HepG2 (cell line): ENCODE measurements at regions not wholly inside any gene's neighbourhood (a gene's known extent, or its start where the extent isn't known, plus 50 kb on each side); places are given as distances from the start of the nearest gene placed in this dataset.

Experiments used
- ATAC-seq: fragments of 200-7000 bp; cut with Tn5 transposase; 3 replicates; pipeline ENCODE4 v1.9.1; 2020; ENCODE audit warnings: mild to moderate bottlenecking, moderate library complexity
- BruUV-seq: library from RNA; stranded (reverse); fragments of 400-500 nt; replicated peaks from 2 replicates; lab custom pipeline; 2021; lab: Mats Ljungman, UMichigan
- CTCF ChIA-PET: fragments of 300-600 bp; formaldehyde crosslinking; extraction: SDS; loops from one replicate; lab custom pipeline; 2021; ENCODE audit warnings: low total read pairs, inconsistent platforms, low intra/inter-chr PET ratio; lab: Yijun Ruan, JAX
- POLR2A ChIA-PET: fragments of 350-600 bp; sonication (Branson Sonifier 250); formaldehyde crosslinking; loops from one replicate; lab custom pipeline; 2020; ENCODE audit warnings: antibody characterized with exemption, inconsistent platforms; lab: Yijun Ruan, JAX
- DNase-seq: peaks from one replicate; pipeline ENCODE4 v3.0.0-alpha.2; 2015; ENCODE audit warnings: low spot score
- FAIRE-seq: peaks from 3 replicates; lab custom pipeline; 2011; peaks lifted over from hg19 to GRCh38; lab: Jason Lieb, UNC
- H2AFZ ChIP-seq: one replicate; pipeline ENCODE4 v1.6.1; 2011; ENCODE audit warnings: low read length, inconsistent platforms
- H3K27ac ChIP-seq: fragments of 300-600 bp; 3 replicates; pipeline ENCODE4 v1.8.0; 2011; ENCODE audit warnings: mixed run types, mild to moderate bottlenecking, mixed read lengths, low read length, inconsistent platforms; ENCODE audit not compliant: insufficient read depth; ENCODE audit errors: extremely low read length
- H3K27me3 ChIP-seq, 2 experiments: fragments of 200-600 bp in 1 of 2; 2 replicates in 1 of 2; 3 replicates in 1 of 2; pipeline versions ENCODE4 v1.6.0 to v1.8.0; 2011; ENCODE audit warnings: low read length in 2 of 2, mild to moderate bottlenecking in 2 of 2, moderate library complexity in 2 of 2, inconsistent platforms in 1 of 2; ENCODE audit not compliant: insufficient read depth in 2 of 2, control insufficient read depth in 1 of 2
- H3K36me3 ChIP-seq, 2 experiments: fragments of 200-600 bp in 1 of 2; replicated peaks in 1 of 2; 2 replicates in 1 of 2; 3 replicates in 1 of 2; pipeline versions ENCODE4 v1.5.1 to v1.8.0; 2011; ENCODE audit warnings: low read length in 2 of 2, inconsistent platforms in 1 of 2; ENCODE audit not compliant: insufficient read depth in 2 of 2, control insufficient read depth in 1 of 2
- H3K4me1 ChIP-seq: 2 replicates; pipeline ENCODE4 v1.5.1; 2012; ENCODE audit warnings: low read length, inconsistent platforms; ENCODE audit not compliant: insufficient read depth
- H3K4me2 ChIP-seq: 2 replicates; pipeline ENCODE4 v1.6.0; 2011; ENCODE audit warnings: low read depth, low read length, inconsistent platforms
- H3K4me3 ChIP-seq, 3 experiments: fragments of 200-600 bp in 1 of 3; sonication (generic), shearing (Covaris generic) in 1 of 3; replicated peaks in 1 of 3; 2 replicates each; pipeline ENCODE4 v1.5.1; 2011 to 2016; ENCODE audit warnings: low read length in 3 of 3, inconsistent platforms in 2 of 3, low read depth in 2 of 3, mild to moderate bottlenecking in 2 of 3, control low read depth in 1 of 3, mixed read lengths in 1 of 3; ENCODE audit not compliant: insufficient read depth in 1 of 3
- H3K79me2 ChIP-seq: one replicate; pipeline ENCODE4 v1.6.1; 2011; ENCODE audit warnings: low read length, inconsistent platforms; ENCODE audit not compliant: insufficient read depth
- H3K9ac ChIP-seq: 2 replicates; pipeline ENCODE4 v1.6.0; 2011; ENCODE audit warnings: mild to moderate bottlenecking, low read depth, low read length, inconsistent platforms; ENCODE audit not compliant: insufficient read depth
- H3K9me3 ChIP-seq: 2 replicates; pipeline ENCODE4 v1.5.1; 2012; ENCODE audit warnings: mild to moderate bottlenecking, low read length
- H4K20me1 ChIP-seq: 2 replicates; pipeline ENCODE4 v1.6.0; 2011; ENCODE audit warnings: inconsistent platforms, mild to moderate bottlenecking, low read length, moderate library complexity; ENCODE audit not compliant: insufficient read depth
- ASH2L ChIP-seq: fragments of 300-600, 200-600 bp; sonication (generic); IDR thresholded peaks from 2 replicates; pipeline ENCODE4 v1.7.0; 2017; ENCODE audit warnings: low read depth, mild to moderate bottlenecking, moderate library complexity, mixed read lengths, low read length; ENCODE audit not compliant: insufficient read length
- FOXK2 ChIP-seq: fragments of 450-650 bp; IDR thresholded peaks from 2 replicates; pipeline ENCODE4 v1.6.1; 2016
- FOXP1 ChIP-seq, 2 experiments: fragments of 450-650 bp in 1 of 2; IDR thresholded peaks; 2 replicates each; pipeline ENCODE4 v1.6.1; 2017 to 2018; ENCODE audit warnings: antibody characterized with exemption in 1 of 2
- MAZ ChIP-seq, 2 experiments: sonication (generic) in 1 of 2; formaldehyde crosslinking in 1 of 2; IDR thresholded peaks; 2 replicates each; pipeline versions ENCODE4 v1.5.0 to v1.6.1; 2012 to 2020; ENCODE audit warnings: low read depth in 2 of 2, mild to moderate bottlenecking in 2 of 2, borderline replicate concordance in 1 of 2, improper control_type of control experiment in 1 of 2, low read length in 1 of 2, missing genetic modification reagents in 1 of 2, moderate library complexity in 1 of 2
- NFRKB ChIP-seq: fragments of 450-650 bp; IDR thresholded peaks from 2 replicates; pipeline ENCODE4 v1.6.1; 2017
- PHF20 ChIP-seq: sonication (generic); formaldehyde crosslinking; IDR thresholded peaks from 2 replicates; pipeline ENCODE4 v1.5.0; 2020; ENCODE audit warnings: mild to moderate bottlenecking, missing genetic modification reagents
- SMC3 ChIP-seq: IDR thresholded peaks from 2 replicates; pipeline ENCODE4 v1.6.1; 2011; ENCODE audit warnings: low read length, improper control_type of control experiment
- STAT5B ChIP-seq: sonication (generic); formaldehyde crosslinking; IDR thresholded peaks from 2 replicates; pipeline ENCODE4 v1.4.0; 2020; ENCODE audit warnings: missing genetic modification reagents
- ZMYM4 ChIP-seq: sonication (generic); formaldehyde crosslinking; IDR thresholded peaks from 2 replicates; pipeline ENCODE4 v1.8.1; 2023; ENCODE audit warnings: mild to moderate bottlenecking, missing genetic modification reagents
- ZNF337 ChIP-seq: sonication (generic); formaldehyde crosslinking; IDR thresholded peaks from 2 replicates; pipeline ENCODE4 v1.5.1; 2020; ENCODE audit warnings: missing genetic modification reagents, low read depth, mild to moderate bottlenecking, borderline replicate concordance
- ZNF441 ChIP-seq: sonication (generic); formaldehyde crosslinking; IDR thresholded peaks from 2 replicates; pipeline ENCODE4 v1.7.0; 2021; ENCODE audit warnings: missing genetic modification reagents, borderline replicate concordance
- ZNF556 ChIP-seq: sonication (generic); formaldehyde crosslinking; IDR thresholded peaks from 2 replicates; pipeline ENCODE4 v1.4.0; 2020; ENCODE audit warnings: mild to moderate bottlenecking, missing genetic modification reagents, borderline replicate concordance
- in situ Hi-C: cut with HindIII; loops from 2 replicates; pipeline ENCODE4 v1.10.0; 2017; ENCODE audit warnings: low pct_unique_long_range_greater_than_20kb; ENCODE audit not compliant: extremely low pct_ligation_motif_present
- intact Hi-C: fragments of 100-400 bp; cut with micrococcal nuclease; formaldehyde crosslinking; loops from one replicate; pipeline ENCODE4 v1.10.0; 2022; ENCODE audit not compliant: unreplicated experiment
- TF ChIP-seq, protein P1 (sequence below): fragments of 450-650 bp; IDR thresholded peaks from 2 replicates; pipeline ENCODE4 v1.6.1; 2017; ENCODE audit warnings: mild to moderate bottlenecking
- TF ChIP-seq, protein P2 (sequence below): IDR thresholded peaks from 2 replicates; pipeline ENCODE4 v1.6.1; 2016; ENCODE audit warnings: low read depth
- TF ChIP-seq, protein P3 (sequence below): sonication (generic); formaldehyde crosslinking; IDR thresholded peaks from 2 replicates; pipeline ENCODE4 v1.5.0; 2020; ENCODE audit warnings: missing genetic modification reagents

GRCh38 chr2:41320491-41320890 is 727.3 kb upstream of the PKDCC start (continued):
- TF ChIP-seq MAZ (IDR thresholded peaks at IDR 0.05; ENCODE audit: borderline replicate concordance, low read depth, low read length) (no peak), MAZ (CRISPR knock-in tag; IDR thresholded peaks at IDR 0.05; ENCODE audit: low read depth) (no peak), STAT5B (CRISPR knock-in tag) (no peak), ZNF441 (CRISPR knock-in tag) (no peak), SMC3 (no peak), FOXP1 (IDR thresholded peaks at IDR 0.05) (no peak), FOXP1 (CRISPR knock-in tag; IDR thresholded peaks at IDR 0.05) (no peak), NFRKB (no peak)
- TF ChIP-seq, protein P1, sequence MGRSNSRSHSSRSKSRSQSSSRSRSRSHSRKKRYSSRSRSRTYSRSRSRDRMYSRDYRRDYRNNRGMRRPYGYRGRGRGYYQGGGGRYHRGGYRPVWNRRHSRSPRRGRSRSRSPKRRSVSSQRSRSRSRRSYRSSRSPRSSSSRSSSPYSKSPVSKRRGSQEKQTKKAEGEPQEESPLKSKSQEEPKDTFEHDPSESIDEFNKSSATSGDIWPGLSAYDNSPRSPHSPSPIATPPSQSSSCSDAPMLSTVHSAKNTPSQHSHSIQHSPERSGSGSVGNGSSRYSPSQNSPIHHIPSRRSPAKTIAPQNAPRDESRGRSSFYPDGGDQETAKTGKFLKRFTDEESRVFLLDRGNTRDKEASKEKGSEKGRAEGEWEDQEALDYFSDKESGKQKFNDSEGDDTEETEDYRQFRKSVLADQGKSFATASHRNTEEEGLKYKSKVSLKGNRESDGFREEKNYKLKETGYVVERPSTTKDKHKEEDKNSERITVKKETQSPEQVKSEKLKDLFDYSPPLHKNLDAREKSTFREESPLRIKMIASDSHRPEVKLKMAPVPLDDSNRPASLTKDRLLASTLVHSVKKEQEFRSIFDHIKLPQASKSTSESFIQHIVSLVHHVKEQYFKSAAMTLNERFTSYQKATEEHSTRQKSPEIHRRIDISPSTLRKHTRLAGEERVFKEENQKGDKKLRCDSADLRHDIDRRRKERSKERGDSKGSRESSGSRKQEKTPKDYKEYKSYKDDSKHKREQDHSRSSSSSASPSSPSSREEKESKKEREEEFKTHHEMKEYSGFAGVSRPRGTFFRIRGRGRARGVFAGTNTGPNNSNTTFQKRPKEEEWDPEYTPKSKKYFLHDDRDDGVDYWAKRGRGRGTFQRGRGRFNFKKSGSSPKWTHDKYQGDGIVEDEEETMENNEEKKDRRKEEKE, result no peak
- TF ChIP-seq, protein P2, sequence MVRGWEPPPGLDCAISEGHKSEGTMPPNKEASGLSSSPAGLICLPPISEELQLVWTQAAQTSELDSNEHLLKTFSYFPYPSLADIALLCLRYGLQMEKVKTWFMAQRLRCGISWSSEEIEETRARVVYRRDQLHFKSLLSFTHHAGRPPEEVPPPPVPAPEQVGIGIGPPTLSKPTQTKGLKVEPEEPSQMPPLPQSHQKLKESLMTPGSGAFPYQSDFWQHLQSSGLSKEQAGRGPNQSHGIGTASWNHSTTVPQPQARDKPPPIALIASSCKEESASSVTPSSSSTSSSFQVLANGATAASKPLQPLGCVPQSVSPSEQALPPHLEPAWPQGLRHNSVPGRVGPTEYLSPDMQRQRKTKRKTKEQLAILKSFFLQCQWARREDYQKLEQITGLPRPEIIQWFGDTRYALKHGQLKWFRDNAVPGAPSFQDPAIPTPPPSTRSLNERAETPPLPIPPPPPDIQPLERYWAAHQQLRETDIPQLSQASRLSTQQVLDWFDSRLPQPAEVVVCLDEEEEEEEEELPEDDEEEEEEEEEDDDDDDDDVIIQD (CRISPR knock-in tag), result no peak

DNA sequence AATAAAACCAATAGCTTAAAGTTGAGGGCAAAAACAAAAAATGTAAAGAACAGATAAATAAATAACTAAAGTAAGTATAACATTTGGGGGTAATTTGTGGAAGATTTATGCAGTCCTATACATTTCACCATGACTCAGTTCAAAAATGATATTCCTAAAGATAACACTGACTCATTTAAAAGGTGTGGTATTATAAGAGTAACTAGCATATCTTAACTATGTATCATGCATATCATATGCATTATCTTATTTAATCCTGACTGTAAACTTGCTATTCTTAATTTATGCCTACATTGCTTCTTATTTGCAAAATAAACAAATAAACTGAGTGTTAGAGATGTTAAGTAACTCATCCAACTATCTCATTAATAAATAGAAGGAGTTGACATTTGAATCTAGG is 726.5 kb upstream of the PKDCC start:
- BruUV-seq, result no TSS peak
- CTCF ChIA-PET, result no interaction called here

More for the DNA sequence above, 726.5 kb upstream of the PKDCC start:
- FAIRE-seq, result no peak
- Histone ChIP-seq H3K4me1 (no peaks in the 10 kb centered on the region), H3K27me3 (no peaks in the 10 kb centered on the region), H3K36me3 (no peaks in the 10 kb centered on the region), H3K9ac (no peak overlapping the region), H3K4me2 (no peak overlapping the region), H4K20me1 (no peaks in the 10 kb centered on the region), H2AFZ (no peak overlapping the region), H3K9me3 (no peaks in the 10 kb centered on the region), H3K4me3 (no peak overlapping the region), H3K27ac (no peak overlapping the region), H3K79me2 (no peaks in the 10 kb centered on the region)
- TF ChIP-seq FOXK2 (no peak), ASH2L (no peak), ZNF337 (no peak), PHF20 (CRISPR knock-in tag) (no peak), ZNF556 (CRISPR knock-in tag) (no peak), ZMYM4 (CRISPR knock-in tag) (no peak)
- TF ChIP-seq, protein P3, sequence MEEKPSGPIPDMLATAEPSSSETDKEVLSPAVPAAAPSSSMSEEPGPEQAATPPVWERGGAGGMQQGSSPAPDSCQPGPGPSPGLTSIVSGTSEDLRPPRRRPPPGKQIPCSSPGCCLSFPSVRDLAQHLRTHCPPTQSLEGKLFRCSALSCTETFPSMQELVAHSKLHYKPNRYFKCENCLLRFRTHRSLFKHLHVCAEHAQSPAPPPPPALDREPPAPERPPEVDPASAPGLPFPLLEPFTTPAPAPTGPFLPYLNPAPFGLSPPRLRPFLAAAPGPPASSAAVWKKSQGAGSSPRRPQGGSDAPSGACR, result no peak
- no peak for ATAC-seq
- in situ Hi-C loops (no loop called here), intact Hi-C loops (no loop called here)
- DNase-seq, result no peak
- POLR2A ChIA-PET, result no interaction called here
